ENCODE measurements at regions not wholly inside any gene's neighbourhood (a gene's known extent, or its start where the extent isn't known, plus 50 kb on each side); places are given as distances from the start of the nearest gene placed in this dataset.

DNA sequence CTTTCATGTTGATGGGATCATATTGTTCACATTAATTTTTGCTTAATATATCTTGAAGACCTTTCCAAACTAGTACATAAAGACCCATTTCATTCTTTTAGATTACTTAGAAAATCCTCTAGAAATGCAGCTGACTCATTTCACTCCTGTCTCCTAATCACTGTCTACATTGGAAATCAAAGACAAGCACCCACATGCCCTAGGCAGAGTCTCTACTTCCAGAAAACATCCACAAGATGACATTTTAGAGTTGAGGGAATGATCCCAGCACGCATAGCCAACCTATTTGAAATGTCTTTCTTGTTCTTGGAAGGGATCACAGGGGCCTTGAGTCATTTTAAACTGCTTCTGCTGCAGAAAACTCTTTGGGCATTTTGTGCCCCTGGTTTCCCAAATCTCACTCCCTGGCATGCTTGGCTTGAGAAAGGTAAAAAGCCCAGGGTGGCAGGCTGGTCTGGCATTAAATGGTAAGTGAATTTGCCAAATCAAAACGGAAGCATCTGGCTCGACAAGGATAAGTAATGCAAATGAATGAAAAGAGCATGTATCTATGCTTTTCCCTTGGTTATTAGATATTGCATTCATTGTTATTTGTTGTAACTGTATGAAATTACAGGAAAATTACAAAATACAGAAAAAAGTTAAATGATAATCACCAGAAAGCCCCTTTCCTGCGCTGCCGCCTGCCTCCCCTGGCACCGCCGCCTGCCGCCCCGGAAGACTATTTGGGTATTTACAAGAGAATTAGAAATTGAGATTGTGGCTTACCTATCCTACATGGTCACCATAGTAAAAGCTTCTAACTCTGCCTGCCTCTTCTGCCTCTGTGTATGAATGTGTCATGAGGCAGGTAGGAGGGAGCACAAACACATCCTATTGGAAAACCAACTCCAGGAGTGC is 225.3 kb downstream of the PTEN start:
- peaks cover 18% of the 10 kb centered on the region for H3K27me3 Mint-ChIP-seq
- no peaks in the 10 kb centered on the region for H3K9me3 Mint-ChIP-seq (ENCODE audit: low read depth)
- H3K4me1 Mint-ChIP-seq (ENCODE audit: low read depth), result no peaks in the 10 kb centered on the region
- TF ChIP-seq, protein P1, sequence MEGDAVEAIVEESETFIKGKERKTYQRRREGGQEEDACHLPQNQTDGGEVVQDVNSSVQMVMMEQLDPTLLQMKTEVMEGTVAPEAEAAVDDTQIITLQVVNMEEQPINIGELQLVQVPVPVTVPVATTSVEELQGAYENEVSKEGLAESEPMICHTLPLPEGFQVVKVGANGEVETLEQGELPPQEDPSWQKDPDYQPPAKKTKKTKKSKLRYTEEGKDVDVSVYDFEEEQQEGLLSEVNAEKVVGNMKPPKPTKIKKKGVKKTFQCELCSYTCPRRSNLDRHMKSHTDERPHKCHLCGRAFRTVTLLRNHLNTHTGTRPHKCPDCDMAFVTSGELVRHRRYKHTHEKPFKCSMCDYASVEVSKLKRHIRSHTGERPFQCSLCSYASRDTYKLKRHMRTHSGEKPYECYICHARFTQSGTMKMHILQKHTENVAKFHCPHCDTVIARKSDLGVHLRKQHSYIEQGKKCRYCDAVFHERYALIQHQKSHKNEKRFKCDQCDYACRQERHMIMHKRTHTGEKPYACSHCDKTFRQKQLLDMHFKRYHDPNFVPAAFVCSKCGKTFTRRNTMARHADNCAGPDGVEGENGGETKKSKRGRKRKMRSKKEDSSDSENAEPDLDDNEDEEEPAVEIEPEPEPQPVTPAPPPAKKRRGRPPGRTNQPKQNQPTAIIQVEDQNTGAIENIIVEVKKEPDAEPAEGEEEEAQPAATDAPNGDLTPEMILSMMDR (IDR thresholded peaks at IDR 0.05; ENCODE audit: unreplicated experiment), result no peak
- H3K27ac Mint-ChIP-seq, result no peak overlapping the region
- no peaks in the 10 kb centered on the region for H3K36me3 Mint-ChIP-seq (ENCODE audit: insufficient read depth)
- DNase-seq (ENCODE audit: low spot score, unreplicated experiment), result no peak
- H3K4me3 Mint-ChIP-seq (ENCODE audit: low read depth), result no peak overlapping the region

GRCh38 chr10:88089498-88089897 is 226.1 kb downstream of the PTEN start:
- TF ChIP-seq, protein P1 (IDR thresholded peaks at IDR 0.05; ENCODE audit: unreplicated experiment), result no peak
- no peaks in the 10 kb centered on the region for H3K4me1 Mint-ChIP-seq (ENCODE audit: low read depth)
- DNase-seq (ENCODE audit: low spot score, unreplicated experiment), result no peak
- H3K27ac Mint-ChIP-seq, result no peak overlapping the region
- H3K4me3 Mint-ChIP-seq (ENCODE audit: low read depth), result no peak overlapping the region
- H3K27me3 Mint-ChIP-seq, result peaks cover 18% of the 10 kb centered on the region
- H3K36me3 Mint-ChIP-seq (ENCODE audit: insufficient read depth), result no peaks in the 10 kb centered on the region
- no peaks in the 10 kb centered on the region for H3K9me3 Mint-ChIP-seq (ENCODE audit: low read depth)

DNA sequence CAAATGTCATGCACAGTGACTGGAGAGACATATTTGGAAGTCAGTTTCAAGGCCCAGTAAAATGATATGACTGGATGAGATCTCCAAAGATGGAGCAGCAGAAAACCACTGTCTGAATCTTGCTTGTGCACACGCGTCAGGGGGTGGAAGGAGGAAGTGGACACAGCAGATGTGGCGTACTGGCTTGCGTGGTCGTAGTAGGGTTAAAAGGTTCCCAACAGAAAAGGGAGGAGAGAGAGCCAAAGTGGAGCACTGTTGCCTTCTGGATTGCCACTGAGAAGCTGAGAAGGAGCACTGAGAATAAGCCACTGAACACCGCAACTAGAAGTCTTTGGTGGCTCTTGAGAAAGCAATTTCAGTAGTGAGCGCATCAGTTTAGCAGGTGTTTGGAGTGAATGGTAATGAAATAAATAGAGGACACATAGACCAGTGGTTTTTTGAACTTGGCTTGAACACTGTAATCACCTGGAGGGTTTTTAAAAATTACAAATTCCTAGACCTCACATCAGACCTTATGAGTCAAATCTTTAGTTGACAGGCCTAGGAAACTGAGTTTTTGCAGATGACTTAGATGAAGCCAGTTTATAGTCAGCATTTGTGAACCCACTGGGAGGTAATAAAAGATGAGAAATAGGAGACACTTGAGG is 227.3 kb downstream of the PTEN start:
- peaks cover 18% of the 10 kb centered on the region for H3K27me3 Mint-ChIP-seq
- DNase-seq (ENCODE audit: low spot score, unreplicated experiment), result no peak
- no peaks in the 10 kb centered on the region for H3K9me3 Mint-ChIP-seq (ENCODE audit: low read depth)
- no peak overlapping the region for H3K4me3 Mint-ChIP-seq (ENCODE audit: low read depth)
- TF ChIP-seq, protein P1 (IDR thresholded peaks at IDR 0.05; ENCODE audit: unreplicated experiment), result no peak
- H3K36me3 Mint-ChIP-seq (ENCODE audit: insufficient read depth), result no peaks in the 10 kb centered on the region
- H3K27ac Mint-ChIP-seq, result no peak overlapping the region
- no peaks in the 10 kb centered on the region for H3K4me1 Mint-ChIP-seq (ENCODE audit: low read depth)

DNA sequence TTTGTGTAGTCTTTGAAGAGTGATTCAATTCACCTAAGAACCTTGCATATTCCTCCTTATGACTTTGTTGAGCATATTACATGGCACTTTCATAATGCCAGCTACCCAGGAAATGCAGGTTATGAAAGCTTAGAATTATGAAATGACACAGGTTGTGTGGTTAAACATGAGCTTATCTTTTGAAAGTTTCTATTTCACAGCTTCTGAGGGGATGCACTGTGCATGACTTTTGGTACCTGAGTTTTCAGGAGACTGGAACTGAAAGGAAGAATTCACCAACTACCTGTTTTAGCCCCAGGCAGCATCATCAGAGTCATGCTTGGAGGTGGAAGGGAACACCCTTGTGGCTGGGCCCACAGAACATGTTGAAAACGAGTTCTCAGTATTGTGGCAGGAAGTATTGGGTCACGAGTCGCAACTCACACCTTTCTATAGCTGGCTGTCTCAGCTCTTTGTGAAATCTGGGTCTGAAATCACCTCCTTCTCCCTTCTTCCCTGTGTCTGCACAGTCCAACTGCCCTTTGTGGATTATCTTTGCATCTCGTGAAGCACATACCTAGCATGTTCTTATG is 228.2 kb downstream of the PTEN start:
- H3K27me3 Mint-ChIP-seq, result peaks cover 18% of the 10 kb centered on the region
- H3K4me3 Mint-ChIP-seq (ENCODE audit: low read depth), result no peak overlapping the region
- no peaks in the 10 kb centered on the region for H3K36me3 Mint-ChIP-seq (ENCODE audit: insufficient read depth)
- H3K4me1 Mint-ChIP-seq (ENCODE audit: low read depth), result no peaks in the 10 kb centered on the region
- no peak for DNase-seq (ENCODE audit: low spot score, unreplicated experiment)
- H3K9me3 Mint-ChIP-seq (ENCODE audit: low read depth), result no peaks in the 10 kb centered on the region
- no peak overlapping the region for H3K27ac Mint-ChIP-seq
- TF ChIP-seq, protein P1 (IDR thresholded peaks at IDR 0.05; ENCODE audit: unreplicated experiment), result no peak

DNA sequence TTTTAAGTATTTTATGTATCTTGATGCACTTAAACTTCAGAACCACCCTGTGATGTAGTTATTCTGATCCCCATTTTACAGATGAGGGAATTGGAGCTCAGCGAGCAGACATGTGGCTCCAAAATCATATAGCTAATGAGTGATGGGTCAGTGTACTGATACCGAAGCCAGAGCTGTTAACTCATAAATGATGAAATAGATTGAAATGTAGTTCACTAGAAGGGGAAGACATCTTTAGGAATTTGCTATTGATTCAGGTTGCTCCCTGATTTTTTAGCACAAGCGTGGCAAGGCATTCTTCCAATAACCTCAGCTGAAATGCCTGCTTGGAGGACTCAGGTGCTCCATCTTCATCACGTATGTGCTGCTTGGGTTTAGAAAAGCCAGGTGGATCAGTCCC is 228.8 kb downstream of the PTEN start:
- Mint-ChIP-seq H3K36me3 (ENCODE audit: insufficient read depth) (no peaks in the 10 kb centered on the region), H3K9me3 (ENCODE audit: low read depth) (no peaks in the 10 kb centered on the region), H3K27ac (no peak overlapping the region), H3K4me1 (ENCODE audit: low read depth) (no peaks in the 10 kb centered on the region), H3K27me3 (peaks cover 18% of the 10 kb centered on the region), H3K4me3 (ENCODE audit: low read depth) (no peak overlapping the region)
- DNase-seq (ENCODE audit: low spot score, unreplicated experiment), result no peak
- TF ChIP-seq, protein P1 (IDR thresholded peaks at IDR 0.05; ENCODE audit: unreplicated experiment), result no peak

Measured in progenitor cell of endocrine pancreas (in vitro differentiated cells).